ENCODE measurements at regions not wholly inside any gene's neighbourhood (a gene's known extent, or its start where the extent isn't known, plus 50 kb on each side); places are given as distances from the start of the nearest gene placed in this dataset.
A peak's percentile ranks its signal among the peaks of the same experiment; 100 is the strongest.

GRCh38 chr18:78420116-78420515 is 559.5 kb upstream of the SALL3 start:
- no peak for DNase-seq
- H3K27me3 ChIP-seq (ENCODE audit: control insufficient read depth in 1 of 2, insufficient read depth in 2 of 2, low read length in 1 of 2): no peaks in the 10 kb centered on the region
- H3K4me3 ChIP-seq (ENCODE audit: low read length in 2 of 2): no peak overlapping the region
- H3K9me3 ChIP-seq (ENCODE audit: control insufficient read depth, low read length): no peaks in the 10 kb centered on the region
- no peak for ATAC-seq (ENCODE audit: low FRiP score)
- H3K36me3 ChIP-seq (ENCODE audit: control insufficient read depth in 1 of 2, insufficient read depth in 2 of 2, low read length in 1 of 2): no peaks in the 10 kb centered on the region
- no peak overlapping the region for H3K27ac ChIP-seq (ENCODE audit: low read depth in 1 of 2, low read length in 2 of 2)
- intact Hi-C loops (cut with DNase I): no loop called here
- H3K4me1 ChIP-seq (ENCODE audit: control insufficient read depth in 1 of 2, insufficient read depth in 2 of 2, low read length in 2 of 2): no peaks in the 10 kb centered on the region
- 65 to 75% methylated on average over 10 of the region's 10 CpGs for WGBS, 2 donors

GRCh38 chr18:78421392-78421791 is 558.2 kb upstream of the SALL3 start:
- no peaks in the 10 kb centered on the region for H3K36me3 ChIP-seq (ENCODE audit: control insufficient read depth in 1 of 2, insufficient read depth in 2 of 2, low read length in 1 of 2)
- WGBS, 2 donors: 74% methylated on average over 1 of the region's 1 CpG
- no peak overlapping the region for H3K4me3 ChIP-seq (ENCODE audit: low read length in 2 of 2)
- DNase-seq (no peak), ATAC-seq (ENCODE audit: low FRiP score) (no peak)
- intact Hi-C loops (cut with DNase I): no loop called here
- no peaks in the 10 kb centered on the region for H3K4me1 ChIP-seq (ENCODE audit: control insufficient read depth in 1 of 2, insufficient read depth in 2 of 2, low read length in 2 of 2)
- no peak overlapping the region for H3K27ac ChIP-seq (ENCODE audit: low read depth in 1 of 2, low read length in 2 of 2)
- no peaks in the 10 kb centered on the region for H3K9me3 ChIP-seq (ENCODE audit: control insufficient read depth, low read length)
- no peaks in the 10 kb centered on the region for H3K27me3 ChIP-seq (ENCODE audit: control insufficient read depth in 1 of 2, insufficient read depth in 2 of 2, low read length in 1 of 2)

- no peaks in the 10 kb centered on the region for H3K4me1 ChIP-seq (ENCODE audit: control insufficient read depth in 1 of 2, insufficient read depth in 2 of 2, low read length in 2 of 2)
- H3K36me3 ChIP-seq (ENCODE audit: control insufficient read depth in 1 of 2, insufficient read depth in 2 of 2, low read length in 1 of 2): no peaks in the 10 kb centered on the region
- no peak overlapping the region for H3K4me3 ChIP-seq (ENCODE audit: low read length in 2 of 2)
- H3K9me3 ChIP-seq (ENCODE audit: control insufficient read depth, low read length): no peaks in the 10 kb centered on the region
- H3K27me3 ChIP-seq (ENCODE audit: control insufficient read depth in 1 of 2, insufficient read depth in 2 of 2, low read length in 1 of 2): no peaks in the 10 kb centered on the region
- WGBS, 2 donors: 77 to 80% methylated on average over 7 of the region's 7 CpGs
- intact Hi-C loops (cut with DNase I): no loop called here
- no peak for DNase-seq
- H3K27ac ChIP-seq (ENCODE audit: low read depth in 1 of 2, low read length in 2 of 2): no peak overlapping the region
- ATAC-seq (ENCODE audit: low FRiP score): no peak
Observed at GRCh38 chr18:78422336-78422735, 557.3 kb upstream of the SALL3 start.

- DNase-seq (no peak), ATAC-seq (ENCODE audit: low FRiP score) (no peak)
- intact Hi-C loops (cut with DNase I): no loop called here
- H3K27ac ChIP-seq (ENCODE audit: low read depth in 1 of 2, low read length in 2 of 2): no peak overlapping the region
- H3K36me3 ChIP-seq (ENCODE audit: control insufficient read depth in 1 of 2, insufficient read depth in 2 of 2, low read length in 1 of 2): no peaks in the 10 kb centered on the region
- no peaks in the 10 kb centered on the region for H3K9me3 ChIP-seq (ENCODE audit: control insufficient read depth, low read length)
- WGBS, 2 donors: 81 to 86% methylated on average over 12 of the region's 12 CpGs
- H3K4me1 ChIP-seq (ENCODE audit: control insufficient read depth in 1 of 2, insufficient read depth in 2 of 2, low read length in 2 of 2): no peaks in the 10 kb centered on the region
- no peaks in the 10 kb centered on the region for H3K27me3 ChIP-seq (ENCODE audit: control insufficient read depth in 1 of 2, insufficient read depth in 2 of 2, low read length in 1 of 2)
- no peak overlapping the region for H3K4me3 ChIP-seq (ENCODE audit: low read length in 2 of 2)
Observed at GRCh38 chr18:78423811-78424210, 555.8 kb upstream of the SALL3 start.

GRCh38 chr18:78424403-78425018 is 555.1 kb upstream of the SALL3 start:
- no peaks in the 10 kb centered on the region for H3K4me1 ChIP-seq (ENCODE audit: control insufficient read depth in 1 of 2, insufficient read depth in 2 of 2, low read length in 2 of 2)
- H3K36me3 ChIP-seq (ENCODE audit: control insufficient read depth in 1 of 2, insufficient read depth in 2 of 2, low read length in 1 of 2): no peaks in the 10 kb centered on the region
- 32 to 50% methylated on average over 7 of the region's 7 CpGs for WGBS, 2 donors
- H3K9me3 ChIP-seq (ENCODE audit: control insufficient read depth, low read length): no peaks in the 10 kb centered on the region
- intact Hi-C loops (cut with DNase I): no loop called here
- DNase-seq (no peak), ATAC-seq (ENCODE audit: low FRiP score) (no peak)
- no peak overlapping the region for H3K27ac ChIP-seq (ENCODE audit: low read depth in 1 of 2, low read length in 2 of 2)
- no peaks in the 10 kb centered on the region for H3K27me3 ChIP-seq (ENCODE audit: control insufficient read depth in 1 of 2, insufficient read depth in 2 of 2, low read length in 1 of 2)
- no peak overlapping the region for H3K4me3 ChIP-seq (ENCODE audit: low read length in 2 of 2)

GRCh38 chr18:78425019-78425412 is 554.6 kb upstream of the SALL3 start:
- Histone ChIP-seq H3K27me3 (ENCODE audit: control insufficient read depth in 1 of 2, insufficient read depth in 2 of 2, low read length in 1 of 2) (no peaks in the 10 kb centered on the region), H3K4me1 (ENCODE audit: control insufficient read depth in 1 of 2, insufficient read depth in 2 of 2, low read length in 2 of 2) (no peaks in the 10 kb centered on the region), H3K27ac (ENCODE audit: low read depth in 1 of 2, low read length in 2 of 2) (no peak overlapping the region), H3K4me3 (ENCODE audit: low read length in 2 of 2) (no peak overlapping the region), H3K36me3 (ENCODE audit: control insufficient read depth in 1 of 2, insufficient read depth in 2 of 2, low read length in 1 of 2) (no peaks in the 10 kb centered on the region), H3K9me3 (ENCODE audit: control insufficient read depth, low read length) (no peaks in the 10 kb centered on the region)
- DNase-seq (no peak), ATAC-seq (ENCODE audit: low FRiP score) (no peak)
- 66 to 74% methylated on average over 2 of the region's 2 CpGs for WGBS, 2 donors
- intact Hi-C loops (cut with DNase I): no loop called here

DNA sequence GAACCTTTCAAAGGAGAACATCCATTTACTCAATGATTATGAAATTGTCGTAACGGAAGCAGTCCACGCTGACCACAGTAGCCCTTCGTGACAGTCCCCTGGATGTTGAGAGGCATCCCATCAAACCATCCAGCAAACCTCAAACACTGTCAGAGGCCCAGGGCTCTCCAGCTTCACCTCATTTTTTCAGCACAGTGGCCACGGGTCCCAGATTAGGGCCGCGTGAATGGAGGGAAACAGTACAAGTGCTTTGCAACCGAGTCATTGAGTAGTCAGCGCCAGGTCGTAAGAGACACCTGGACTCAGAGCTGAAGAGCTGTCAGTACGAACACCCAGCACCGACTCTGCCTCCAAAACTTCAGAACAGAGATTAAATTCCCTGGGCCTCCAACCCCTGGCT is 552.5 kb upstream of the SALL3 start:
- Histone ChIP-seq H3K9me3 (ENCODE audit: control insufficient read depth, low read length) (no peaks in the 10 kb centered on the region), H3K27ac (ENCODE audit: low read depth in 1 of 2, low read length in 2 of 2) (no peak overlapping the region), H3K27me3 (ENCODE audit: control insufficient read depth in 1 of 2, insufficient read depth in 2 of 2, low read length in 1 of 2) (no peaks in the 10 kb centered on the region), H3K36me3 (ENCODE audit: control insufficient read depth in 1 of 2, insufficient read depth in 2 of 2, low read length in 1 of 2) (no peaks in the 10 kb centered on the region), H3K4me1 (ENCODE audit: control insufficient read depth in 1 of 2, insufficient read depth in 2 of 2, low read length in 2 of 2) (no peaks in the 10 kb centered on the region), H3K4me3 (ENCODE audit: low read length in 2 of 2) (no peak overlapping the region)
- intact Hi-C loops (cut with DNase I): no loop called here
- no peak for ATAC-seq (ENCODE audit: low FRiP score)
- 93 to 94% methylated on average over 12 of the region's 12 CpGs for WGBS, 2 donors
- DNase-seq: no peak

GRCh38 chr18:78429127-78430108 is 550.2 kb upstream of the SALL3 start:
- no peaks in the 10 kb centered on the region for H3K36me3 ChIP-seq (ENCODE audit: control insufficient read depth in 1 of 2, insufficient read depth in 2 of 2, low read length in 1 of 2)
- intact Hi-C loops (cut with DNase I): no loop called here
- no peak overlapping the region for H3K4me3 ChIP-seq (ENCODE audit: low read length in 2 of 2)
- H3K9me3 ChIP-seq (ENCODE audit: control insufficient read depth, low read length): no peaks in the 10 kb centered on the region
- WGBS, 2 donors: 90 to 92% methylated on average over 39 to 54 of the region's 54 CpGs
- H3K27me3 ChIP-seq (ENCODE audit: control insufficient read depth in 1 of 2, insufficient read depth in 2 of 2, low read length in 1 of 2): no peaks in the 10 kb centered on the region
- DNase-seq (peak in 1 of 2 donors; percentile 67), ATAC-seq (ENCODE audit: low FRiP score) (peak; percentile 36)
- no peaks in the 10 kb centered on the region for H3K4me1 ChIP-seq (ENCODE audit: control insufficient read depth in 1 of 2, insufficient read depth in 2 of 2, low read length in 2 of 2)
- H3K27ac ChIP-seq (ENCODE audit: low read depth in 1 of 2, low read length in 2 of 2): no peak overlapping the region

Data from aorta (tissue), 5 donors.